HG02642 (cell line): ENCODE measurements at regions not wholly inside any gene's neighbourhood (a gene's known extent, or its start where the extent isn't known, plus 50 kb on each side); places are given as distances from the start of the nearest gene placed in this dataset.

Source experiments
- ATAC-seq: cut with Tn5 transposase; IDR thresholded peaks from one replicate; pipeline ENCODE4 v1.9.1; 2021; ENCODE audit warnings: mild to moderate bottlenecking; ENCODE audit not compliant: unreplicated experiment, poor library complexity

- ATAC-seq: no peak
Measured at GRCh38 chr2:42868096-42868495, 75.7 kb upstream of the HAAO start.

DNA sequence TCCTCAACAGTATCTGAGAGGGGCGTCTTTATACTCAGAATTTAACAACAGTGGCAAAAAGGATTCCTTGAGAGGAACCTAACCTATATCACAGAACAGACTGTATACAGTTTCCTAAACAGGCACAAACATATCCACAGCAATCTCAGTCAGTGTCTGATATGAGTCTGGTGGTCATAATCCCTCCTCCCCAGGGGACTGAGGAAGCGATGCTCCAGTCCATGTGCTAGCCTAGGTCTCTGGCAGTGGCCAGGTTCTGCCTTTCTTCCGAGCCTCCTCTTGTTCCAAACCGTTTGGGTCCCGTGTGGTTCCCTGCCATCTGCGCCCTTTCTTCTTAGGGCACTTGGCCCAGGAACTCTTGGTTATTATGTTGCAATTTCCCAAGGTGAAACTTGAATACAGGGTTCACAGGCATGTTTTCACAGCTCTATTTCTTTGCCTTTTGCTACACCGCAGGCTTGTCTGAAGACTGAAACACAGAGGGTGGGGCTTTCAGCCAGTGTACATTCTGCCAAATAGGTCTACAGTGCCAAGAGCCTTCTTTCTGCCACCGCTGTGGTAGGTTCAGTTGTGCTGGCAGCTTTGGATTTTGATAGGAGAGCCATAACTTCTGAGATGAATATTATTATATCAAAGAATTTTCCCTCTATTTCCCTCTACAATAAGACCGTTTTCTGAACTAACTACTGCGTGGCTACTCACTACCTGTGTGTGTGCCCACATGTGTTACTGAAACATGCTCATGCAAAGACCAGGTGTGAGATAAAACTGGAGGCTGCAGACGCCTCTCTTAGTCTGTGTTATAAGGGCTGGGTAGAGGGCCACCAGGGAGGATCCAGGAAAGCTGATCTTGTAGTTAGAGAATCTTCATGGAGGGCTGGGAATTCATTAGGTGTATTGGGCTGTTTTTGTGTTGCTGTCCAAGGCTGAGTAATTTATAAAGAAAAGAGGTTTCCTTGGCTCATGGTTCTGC, 75.0 kb upstream of the HAAO start:
- ATAC-seq: no peak

DNA sequence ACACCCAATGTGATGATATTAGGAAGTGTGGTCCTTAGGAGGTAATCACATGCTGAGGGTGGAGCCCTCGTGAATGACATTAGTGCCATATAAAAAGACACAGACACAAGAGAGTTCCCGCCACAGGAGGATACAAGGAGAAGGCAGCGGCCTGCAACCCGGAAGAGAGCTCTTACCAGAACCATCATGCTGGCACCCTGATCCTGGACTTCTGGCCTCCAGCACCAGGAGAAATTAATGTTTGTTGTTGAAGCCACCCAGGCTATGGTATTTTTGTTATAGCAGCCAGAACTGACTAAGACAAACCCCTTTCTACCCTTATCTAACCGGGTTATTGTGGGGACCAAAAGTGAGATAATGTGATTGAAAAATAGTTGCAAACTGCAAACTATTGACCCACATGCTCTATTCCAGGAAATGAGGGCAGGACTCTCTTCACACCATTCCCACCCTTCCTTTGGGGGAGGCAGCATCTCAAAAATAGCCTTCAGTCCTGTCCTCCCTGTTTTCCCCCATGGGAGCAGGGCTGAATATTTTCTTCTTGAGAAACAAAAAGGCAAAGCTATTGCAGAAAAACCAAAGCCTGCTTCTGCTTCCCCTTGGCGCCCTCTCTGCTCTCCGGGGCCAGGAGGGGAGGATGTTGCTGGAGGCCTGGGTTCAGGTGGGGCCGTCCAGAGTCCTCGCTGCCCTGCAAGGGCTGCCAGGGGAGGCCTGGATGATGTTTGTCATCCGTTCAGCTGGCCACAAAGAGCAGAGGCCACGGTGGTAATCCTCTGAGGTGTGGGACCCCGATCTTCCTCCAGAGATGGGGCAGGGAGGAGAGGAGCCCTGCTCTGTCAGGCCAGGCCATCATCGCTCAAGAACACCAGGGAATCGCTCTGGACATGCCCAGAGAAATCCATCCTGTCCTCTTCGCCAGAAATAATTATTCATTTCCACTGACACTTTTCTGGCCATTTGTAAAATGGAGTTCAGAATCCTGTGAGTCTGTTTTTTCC, 73.8 kb upstream of the HAAO start:
- no peak for ATAC-seq

- ATAC-seq: no peak
Measured at GRCh38 chr2:42864641-42865280, 72.4 kb upstream of the HAAO start.

DNA sequence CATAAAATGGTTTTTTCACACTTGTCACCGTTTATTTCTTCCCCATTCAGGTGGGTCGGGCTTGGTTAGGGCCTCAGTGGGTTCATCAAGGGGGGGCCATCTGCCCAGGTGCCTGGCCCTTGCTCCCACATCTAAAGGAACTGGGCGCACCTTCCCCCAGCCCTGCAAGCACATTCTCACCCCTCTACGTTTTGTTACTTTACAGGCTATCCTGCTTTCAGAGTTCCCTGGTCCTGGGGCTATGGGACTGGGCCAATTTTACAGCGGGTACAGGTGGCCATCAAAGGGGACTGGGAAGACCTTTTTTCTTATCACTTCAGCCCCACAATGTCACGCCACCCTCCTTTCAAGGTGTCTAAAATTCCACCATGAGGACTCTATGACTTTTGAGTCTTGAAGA, 71.8 kb upstream of the HAAO start:
- ATAC-seq: no peak

- no peak for ATAC-seq
Measured at GRCh38 chr2:42863751-42864150, 71.4 kb upstream of the HAAO start.

- ATAC-seq: no peak
Measured at GRCh38 chr2:42863320-42863719, 70.9 kb upstream of the HAAO start.

- ATAC-seq: no peak
Measured at GRCh38 chr2:42862669-42863185, 70.3 kb upstream of the HAAO start.

- ATAC-seq: no peak
Measured at GRCh38 chr2:42861321-42861720, 68.9 kb upstream of the HAAO start.

DNA sequence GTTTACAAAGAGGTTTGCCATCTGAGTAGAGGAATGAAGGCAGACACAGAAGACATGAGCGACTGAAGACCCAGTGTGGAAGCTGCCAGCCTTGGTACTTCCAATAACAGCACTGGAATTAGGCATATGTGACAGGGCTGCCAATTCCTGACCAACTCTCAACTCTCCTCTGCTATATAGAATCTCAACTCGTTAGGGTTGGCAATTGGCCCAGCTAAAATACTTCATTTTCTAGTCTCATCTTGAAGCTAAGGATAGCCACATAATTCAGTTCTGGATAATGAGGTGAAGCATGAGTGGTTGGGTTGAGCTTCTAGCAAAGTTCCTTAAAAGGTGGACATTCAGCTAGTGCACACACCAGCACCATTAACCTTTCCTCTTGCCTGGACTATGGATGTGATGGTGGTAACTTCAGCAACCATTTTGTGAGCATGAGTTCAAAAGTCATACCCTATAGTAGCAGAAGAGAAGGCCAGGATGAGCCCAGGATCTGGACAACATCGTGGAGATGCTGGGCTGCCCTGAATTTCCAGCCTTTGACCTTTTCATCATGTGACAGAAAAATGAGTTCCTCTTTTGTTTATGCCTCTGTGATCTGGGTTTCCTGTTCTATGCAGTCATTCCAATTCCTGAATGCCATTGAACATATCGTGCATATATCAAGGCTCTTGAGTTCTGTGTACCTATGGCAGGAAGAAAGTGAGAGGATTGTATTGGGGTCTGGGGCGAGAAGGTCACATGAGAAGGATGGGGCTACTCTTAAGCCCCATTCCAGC, 68.1 kb upstream of the HAAO start:
- no peak for ATAC-seq

DNA sequence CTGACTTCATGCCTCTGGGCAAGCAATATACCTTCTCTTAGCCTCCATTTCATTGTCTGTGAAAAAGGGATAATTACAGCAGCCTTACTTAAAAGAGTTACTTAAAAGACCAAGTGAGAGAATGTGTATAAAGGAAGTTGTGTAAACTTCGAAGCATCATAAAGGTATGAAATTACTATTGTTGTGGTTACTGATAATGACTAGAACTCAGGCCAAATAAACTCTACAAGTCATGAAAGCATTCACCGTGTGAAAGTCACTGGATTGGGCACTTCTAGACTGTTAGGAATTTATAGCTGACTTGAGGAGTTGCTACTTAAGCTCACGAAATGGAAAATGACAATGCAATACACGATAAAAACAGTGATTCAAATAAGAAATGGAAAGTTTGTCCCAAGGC, 67.4 kb upstream of the HAAO start:
- no peak for ATAC-seq

DNA sequence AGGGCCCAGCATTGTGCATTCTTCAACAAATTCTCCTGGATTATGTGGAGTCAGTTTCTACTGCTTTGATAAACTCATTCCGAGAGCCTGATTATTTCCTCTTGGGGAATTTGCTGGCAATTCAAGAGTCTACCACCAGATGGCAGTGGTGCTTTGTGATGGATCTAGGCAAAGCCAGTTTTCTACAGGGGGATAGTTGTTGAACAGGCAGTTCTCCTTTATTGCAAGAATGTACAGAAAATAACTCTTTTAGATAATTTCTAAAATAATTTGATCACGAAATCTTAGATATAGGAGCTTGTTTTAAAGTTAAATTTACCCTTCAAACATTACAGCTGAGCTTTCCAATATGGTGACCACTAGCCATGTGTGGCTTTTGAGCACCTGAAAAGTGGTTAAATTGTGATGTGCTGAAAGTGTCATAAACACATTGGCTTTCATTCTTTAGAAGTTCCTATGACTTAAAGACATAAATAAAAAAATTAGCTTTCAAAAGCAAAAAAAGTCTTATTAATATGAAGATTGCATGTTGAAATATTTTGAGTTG, 66.7 kb upstream of the HAAO start:
- ATAC-seq: no peak

DNA sequence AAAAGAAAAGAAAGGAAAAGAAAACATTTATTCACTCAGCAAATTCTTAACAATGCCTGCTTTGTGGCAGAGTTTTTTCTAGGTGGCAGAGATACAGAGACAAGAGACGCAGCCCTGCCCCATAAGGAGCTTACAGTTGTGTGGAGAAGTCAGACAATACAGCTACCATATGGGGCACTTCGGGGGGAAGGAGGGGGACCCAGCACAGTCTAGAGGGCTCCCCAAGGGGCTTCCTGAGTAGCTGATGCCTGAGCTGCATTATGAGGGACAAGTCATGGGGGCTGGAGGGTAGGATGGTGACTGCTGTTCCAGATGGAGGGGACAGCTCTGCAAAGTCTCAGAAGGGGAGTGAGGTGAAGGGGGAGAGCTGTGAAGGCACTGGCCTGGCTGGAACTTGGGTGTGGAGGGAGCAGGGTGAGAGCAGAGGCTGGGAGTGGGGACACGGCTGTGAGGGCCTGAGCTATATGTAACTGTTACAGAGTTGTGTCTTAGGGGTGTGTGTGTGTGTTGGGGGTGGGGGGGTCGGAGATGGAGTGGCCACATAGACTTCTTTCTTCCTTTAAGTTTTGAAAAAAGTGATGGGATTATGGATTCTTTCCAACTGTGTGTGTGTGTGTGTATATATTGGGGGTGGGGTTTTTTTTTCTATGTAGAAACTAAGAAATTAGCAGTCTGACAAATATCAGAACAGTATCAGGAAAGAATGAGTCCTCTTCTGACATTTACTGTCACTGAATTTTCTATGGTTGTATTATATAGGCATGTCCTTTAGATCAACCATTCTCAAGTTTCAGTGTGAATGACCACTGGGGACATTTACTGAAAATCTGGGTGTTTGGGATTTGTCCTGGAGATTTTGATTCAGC, 66.0 kb upstream of the HAAO start:
- no peak for ATAC-seq

DNA sequence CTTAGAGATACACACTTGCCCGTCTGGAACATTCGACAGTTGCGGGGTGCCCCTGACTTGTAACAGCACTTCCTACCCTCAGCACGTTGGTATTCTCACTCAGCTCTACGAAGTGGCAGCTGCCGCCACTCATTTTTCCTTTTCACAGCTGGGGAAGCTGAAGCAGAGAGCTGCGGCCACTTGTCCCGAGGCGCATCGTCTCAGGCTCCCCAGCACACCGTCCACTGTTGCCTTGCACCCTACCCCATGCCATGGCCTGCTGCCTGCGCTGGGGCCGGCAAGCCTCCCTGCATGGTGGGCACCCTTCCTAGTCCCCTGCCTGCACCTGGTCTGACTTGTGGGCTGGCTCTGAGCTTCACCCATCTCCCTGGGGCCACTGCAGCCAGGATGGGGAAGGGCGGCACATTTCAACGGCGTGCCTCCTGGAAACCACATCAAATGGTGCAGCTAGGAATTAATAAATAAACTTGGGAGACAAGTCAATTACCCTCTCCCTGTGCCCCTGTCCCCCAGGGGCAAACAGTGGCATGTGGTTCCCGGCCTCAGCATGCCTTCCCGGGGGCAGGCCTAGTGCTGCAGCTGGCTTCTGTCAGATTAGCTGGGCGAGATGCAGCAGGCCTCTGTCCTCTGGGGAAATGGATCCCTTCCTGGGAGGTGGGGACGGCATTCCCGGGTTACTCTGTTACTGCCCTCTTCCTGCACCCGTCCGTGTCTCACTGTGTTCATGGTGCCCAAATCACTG, 64.7 kb upstream of the HAAO start:
- ATAC-seq: no peak

GRCh38 chr2:42856106-42856860, 63.9 kb upstream of the HAAO start:
- ATAC-seq: no peak

GRCh38 chr2:42855221-42855970, 63.0 kb upstream of the HAAO start:
- ATAC-seq: no peak
